PC-3 (cell line): ENCODE measurements at regions not wholly inside any gene's neighbourhood (a gene's known extent, or its start where the extent isn't known, plus 50 kb on each side); places are given as distances from the start of the nearest gene placed in this dataset.

Experiments
- ATAC-seq: fragments of 200-7000 bp; cut with Tn5 transposase; 2 replicates; pipeline ENCODE4 v1.9.1; 2020; ENCODE audit warnings: mild to moderate bottlenecking, moderate library complexity
- BruUV-seq: library from RNA; stranded (reverse); fragments of 400-500 nt; replicated peaks from 2 replicates; lab custom pipeline; 2021; lab: Mats Ljungman, UMichigan
- CTCF ChIA-PET: fragments of 300-600 bp; sonication (Branson Sonifier 250); formaldehyde crosslinking; loops from one replicate; lab custom pipeline; 2022; ENCODE audit warnings: antibody characterized with exemption; lab: Charles Lee
- POLR2A ChIA-PET: fragments of 300-600 bp; sonication (Branson Sonifier 250); formaldehyde crosslinking; loops from one replicate; lab custom pipeline; 2022; ENCODE audit warnings: antibody characterized with exemption; ENCODE audit not compliant: unreplicated experiment; lab: Charles Lee
- DNase-seq: peaks from one replicate; pipeline ENCODE4 v3.0.0-alpha.2; 2015
- H2AFZ ChIP-seq: fragments of 300-600 bp; sonication (generic); 2 replicates; pipeline ENCODE4 v1.6.0; 2016; ENCODE audit warnings: antibody characterized with exemption, low read length
- H3F3A ChIP-seq: fragments of 300-600 bp; sonication (generic); one replicate; pipeline ENCODE4 v1.6.0; 2017; ENCODE audit warnings: antibody characterized with exemption, low read length, control low read depth, mild to moderate bottlenecking; ENCODE audit not compliant: unreplicated experiment
- H3K27ac ChIP-seq: fragments of 300-600 bp; sonication (generic); 2 replicates; pipeline ENCODE4 v1.5.1; 2016; ENCODE audit warnings: mild to moderate bottlenecking, low read length
- H3K27me3 ChIP-seq: fragments of 300-600 bp; sonication (generic); 2 replicates; pipeline ENCODE4 v1.6.1; 2016; ENCODE audit warnings: low read length, mixed read lengths
- H3K36me3 ChIP-seq: fragments of 300-600 bp; sonication (generic); 2 replicates; pipeline ENCODE4 v1.6.1; 2016; ENCODE audit warnings: low read depth, mixed run types, low read length, mixed read lengths
- H3K4me1 ChIP-seq: fragments of 300-600 bp; sonication (generic); 2 replicates; pipeline ENCODE4 v1.5.1; 2016; ENCODE audit warnings: low read length; ENCODE audit not compliant: insufficient read depth
- H3K4me2 ChIP-seq: fragments of 300-600 bp; sonication (generic); 2 replicates; pipeline ENCODE4 v1.6.0; 2016; ENCODE audit warnings: low read length
- H3K4me3 ChIP-seq: fragments of 300-600 bp; sonication (generic); 2 replicates; pipeline ENCODE4 v1.5.1; 2016; ENCODE audit warnings: mild to moderate bottlenecking, low read length, mixed read lengths
- H3K79me2 ChIP-seq: fragments of 300-600 bp; sonication (generic); 2 replicates; pipeline ENCODE4 v1.6.1; 2017; ENCODE audit warnings: low read length, mixed read lengths
- H3K9ac ChIP-seq: fragments of 300-600 bp; sonication (generic); 2 replicates; pipeline ENCODE4 v1.6.0; 2016; ENCODE audit warnings: mild to moderate bottlenecking, low read length
- H3K9me2 ChIP-seq: fragments of 300-600 bp; sonication (generic); replicated peaks from 2 replicates; pipeline ENCODE4 v1.6.1; 2016; ENCODE audit warnings: mixed run types, low read length, mixed read lengths
- H3K9me3 ChIP-seq: fragments of 300-600 bp; sonication (generic); 2 replicates; pipeline ENCODE4 v1.6.1; 2016; ENCODE audit warnings: low read length, mixed read lengths
- H4K20me1 ChIP-seq: fragments of 300-600 bp; sonication (generic); 2 replicates; pipeline ENCODE4 v1.6.1; 2016; ENCODE audit warnings: low read length, mixed read lengths
- EZH2 ChIP-seq: fragments of 300-600 bp; sonication (generic); IDR thresholded peaks from one replicate; pipeline ENCODE4 v1.6.1; 2017; ENCODE audit warnings: antibody characterized with exemption, mild to moderate bottlenecking, low read length; ENCODE audit not compliant: unreplicated experiment
- EZH2phosphoT487 ChIP-seq: fragments of 300-600 bp; sonication (generic); IDR thresholded peaks from 2 replicates; pipeline ENCODE4 v1.6.1; 2018; ENCODE audit warnings: mild to moderate bottlenecking, antibody characterized with exemption, low read length, borderline replicate concordance
- intact Hi-C: fragments of 100-400 bp; cut with micrococcal nuclease; formaldehyde crosslinking; loops from 2 replicates; pipeline ENCODE4 v1.9.0; 2023
- TF ChIP-seq, protein P1 (sequence below): fragments of 300-600 bp; sonication (generic); conservative IDR thresholded peaks from 2 replicates; pipeline ENCODE4 v1.5.1; 2017; ENCODE audit warnings: antibody characterized with exemption, low read depth, mild to moderate bottlenecking, low read length

DNA sequence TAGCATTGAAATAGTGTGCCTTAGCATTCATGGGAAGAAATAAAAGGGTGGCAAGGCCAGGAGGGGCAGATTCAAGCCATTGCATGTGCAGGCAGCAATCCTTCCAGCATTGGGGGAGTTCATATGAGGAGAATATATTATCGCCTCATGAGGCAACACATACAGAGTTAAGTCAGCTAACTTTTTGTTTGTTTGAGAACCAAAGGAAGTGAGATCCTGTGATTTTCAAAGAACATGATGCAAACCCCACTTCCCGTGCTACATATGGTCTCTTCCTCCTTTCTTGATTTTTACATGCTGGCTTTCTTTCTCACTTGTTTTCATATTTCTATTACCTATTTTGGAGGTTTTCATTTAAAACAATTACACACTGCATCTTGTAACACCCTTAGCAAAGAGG, 579.7 kb upstream of the ARID1B start:
- Histone ChIP-seq H3K9me2 (no peaks in the 10 kb centered on the region), H3K79me2 (no peaks in the 10 kb centered on the region), H3K4me2 (no peak overlapping the region), H3F3A (no peaks in the 10 kb centered on the region), H3K4me3 (no peak overlapping the region), H3K27me3 (no peaks in the 10 kb centered on the region), H4K20me1 (no peaks in the 10 kb centered on the region), H3K9ac (no peak overlapping the region), H3K36me3 (no peaks in the 10 kb centered on the region), H3K27ac (no peak overlapping the region), H2AFZ (no peak overlapping the region), H3K9me3 (no peaks in the 10 kb centered on the region), H3K4me1 (0 out of 2 replicates have a peak, but pooled peaks cover 6% of the 10 kb centered on the region)
- intact Hi-C loops, result no loop called here
- ChIA-PET POLR2A (no interaction called here), CTCF (no interaction called here)
- ATAC-seq, result no peak
- DNase-seq, result no peak
- no TSS peak for BruUV-seq
- TF ChIP-seq EZH2, result no peak
- TF ChIP-seq, protein P1, sequence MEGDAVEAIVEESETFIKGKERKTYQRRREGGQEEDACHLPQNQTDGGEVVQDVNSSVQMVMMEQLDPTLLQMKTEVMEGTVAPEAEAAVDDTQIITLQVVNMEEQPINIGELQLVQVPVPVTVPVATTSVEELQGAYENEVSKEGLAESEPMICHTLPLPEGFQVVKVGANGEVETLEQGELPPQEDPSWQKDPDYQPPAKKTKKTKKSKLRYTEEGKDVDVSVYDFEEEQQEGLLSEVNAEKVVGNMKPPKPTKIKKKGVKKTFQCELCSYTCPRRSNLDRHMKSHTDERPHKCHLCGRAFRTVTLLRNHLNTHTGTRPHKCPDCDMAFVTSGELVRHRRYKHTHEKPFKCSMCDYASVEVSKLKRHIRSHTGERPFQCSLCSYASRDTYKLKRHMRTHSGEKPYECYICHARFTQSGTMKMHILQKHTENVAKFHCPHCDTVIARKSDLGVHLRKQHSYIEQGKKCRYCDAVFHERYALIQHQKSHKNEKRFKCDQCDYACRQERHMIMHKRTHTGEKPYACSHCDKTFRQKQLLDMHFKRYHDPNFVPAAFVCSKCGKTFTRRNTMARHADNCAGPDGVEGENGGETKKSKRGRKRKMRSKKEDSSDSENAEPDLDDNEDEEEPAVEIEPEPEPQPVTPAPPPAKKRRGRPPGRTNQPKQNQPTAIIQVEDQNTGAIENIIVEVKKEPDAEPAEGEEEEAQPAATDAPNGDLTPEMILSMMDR, result no peak
- TF ChIP-seq EZH2phosphoT487, result no peak

DNA sequence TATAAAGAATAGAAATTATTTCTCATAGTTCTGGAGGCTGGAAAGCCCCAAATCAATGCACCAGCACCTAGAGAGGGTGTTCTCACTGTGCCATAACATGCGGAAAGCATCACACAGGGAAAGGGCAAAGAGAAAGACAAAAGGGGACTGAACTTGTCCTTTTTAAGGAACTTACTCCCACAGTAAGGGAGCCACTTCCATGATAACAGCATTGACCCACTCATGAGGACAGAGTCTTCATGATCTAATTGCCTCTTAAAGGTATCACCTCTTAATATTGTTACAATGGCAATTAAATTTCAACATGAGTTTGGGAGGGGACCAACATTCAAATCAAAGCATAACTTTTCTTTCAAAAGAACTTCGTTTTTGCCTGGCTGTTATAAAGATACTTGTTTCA, 582.2 kb upstream of the ARID1B start:
- Histone ChIP-seq H3K9me3 (no peaks in the 10 kb centered on the region), H4K20me1 (no peaks in the 10 kb centered on the region), H3F3A (no peaks in the 10 kb centered on the region), H3K4me1 (0 out of 2 replicates have a peak, but pooled peaks cover 6% of the 10 kb centered on the region), H3K4me2 (no peak overlapping the region), H3K27ac (no peak overlapping the region), H3K79me2 (no peaks in the 10 kb centered on the region), H3K9me2 (no peaks in the 10 kb centered on the region), H3K9ac (no peak overlapping the region), H2AFZ (no peak overlapping the region), H3K4me3 (no peak overlapping the region), H3K36me3 (no peaks in the 10 kb centered on the region), H3K27me3 (no peaks in the 10 kb centered on the region)
- no TSS peak for BruUV-seq
- ChIA-PET POLR2A (no interaction called here), CTCF (no interaction called here)
- TF ChIP-seq, protein P1, result no peak
- TF ChIP-seq EZH2phosphoT487 (no peak), EZH2 (no peak)
- no peak for ATAC-seq
- intact Hi-C loops, result no loop called here
- DNase-seq, result no peak

DNA sequence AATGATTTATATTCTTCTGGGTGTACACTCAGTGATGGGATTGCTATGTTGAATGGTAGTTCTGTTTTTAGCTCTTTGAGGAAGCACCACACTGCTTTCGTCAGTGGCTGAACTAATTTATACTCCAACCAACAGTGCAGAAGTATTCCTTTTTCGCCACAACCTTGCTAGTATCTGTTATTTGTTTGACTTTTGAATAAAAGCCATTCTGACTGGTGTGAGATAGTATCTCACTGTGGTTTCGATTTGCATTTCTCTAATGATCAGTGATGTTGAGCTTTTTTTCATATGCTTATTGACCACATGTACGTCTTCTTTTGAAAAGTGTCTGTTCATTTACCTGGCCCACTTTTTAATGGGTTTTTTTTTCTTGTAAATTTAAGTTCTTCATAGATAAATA, 583.8 kb upstream of the ARID1B start:
- Histone ChIP-seq H3K27ac (no peak overlapping the region), H2AFZ (no peak overlapping the region), H4K20me1 (no peaks in the 10 kb centered on the region), H3F3A (no peaks in the 10 kb centered on the region), H3K9me2 (no peaks in the 10 kb centered on the region), H3K79me2 (no peaks in the 10 kb centered on the region), H3K27me3 (no peaks in the 10 kb centered on the region), H3K9me3 (no peaks in the 10 kb centered on the region), H3K4me3 (no peak overlapping the region), H3K36me3 (no peaks in the 10 kb centered on the region), H3K4me2 (no peak overlapping the region), H3K4me1 (no peaks in the 10 kb centered on the region), H3K9ac (no peak overlapping the region)
- no TSS peak for BruUV-seq
- intact Hi-C loops, result no loop called here
- ChIA-PET CTCF (no interaction called here), POLR2A (no interaction called here)
- ATAC-seq (no peak), DNase-seq (no peak)
- TF ChIP-seq EZH2phosphoT487 (no peak), EZH2 (no peak)
- TF ChIP-seq, protein P1, result no peak
